MM.1S (cell line): ENCODE measurements at regions not wholly inside any gene's neighbourhood (a gene's known extent, or its start where the extent isn't known, plus 50 kb on each side); places are given as distances from the start of the nearest gene placed in this dataset.

Experiments used
- CTCF ChIP-seq: fragments of 300-600 bp; sonication (generic); IDR thresholded peaks from 2 replicates; pipeline ENCODE4 v1.5.1; 2016; ENCODE audit warnings: antibody characterized with exemption, low read length, mixed read lengths
- EZH2 ChIP-seq: fragments of 300-600 bp; sonication (generic); optimal IDR thresholded peaks from 2 replicates; pipeline ENCODE3; 2017; ENCODE audit warnings: low read depth, mild to moderate bottlenecking, antibody characterized with exemption, low read length, mixed read lengths
- EZH2phosphoT487 ChIP-seq: fragments of 300-600 bp; sonication (generic); IDR thresholded peaks from 2 replicates; pipeline ENCODE4 v1.6.1; 2018; ENCODE audit warnings: antibody characterized with exemption, low read length

- TF ChIP-seq EZH2 (no peak), CTCF (no peak), EZH2phosphoT487 (no peak)
Measured at GRCh38 chr11:71302534-71302909, 50.1 kb upstream of the SHANK2 start.
